ENCODE measurements at regions not wholly inside any gene's neighbourhood (a gene's known extent, or its start where the extent isn't known, plus 50 kb on each side); places are given as distances from the start of the nearest gene placed in this dataset.
"Not testable (repeated sequence)": the region's sequence is repeated elsewhere in the genome, so short reads cannot be mapped to it uniquely, and the experiment has no call there.

- ATAC-seq (no peak), DNase-seq (no peak)
- intact Hi-C loops (cut with DNase I, micrococcal nuclease): no loop called here
Observed at GRCh38 chr1:172779491-172779890, 120.6 kb downstream of the FASLG start.

GRCh38 chr1:172781513-172782140 lies 122.7 kb downstream of the FASLG start:
- ATAC-seq: no peak
- intact Hi-C loops (cut with DNase I, micrococcal nuclease): no loop called here
- DNase-seq: no peak

GRCh38 chr1:172789840-172790239 lies 130.9 kb downstream of the FASLG start:
- no peak for ATAC-seq
- intact Hi-C loops (cut with DNase I, micrococcal nuclease): no loop called here
- DNase-seq: no peak

GRCh38 chr1:172790245-172790644 lies 131.3 kb downstream of the FASLG start:
- intact Hi-C loops (cut with DNase I, micrococcal nuclease): no loop called here
- DNase-seq (no peak), ATAC-seq (no peak)

- ATAC-seq (no peak), DNase-seq (no peak)
- intact Hi-C loops (cut with DNase I, micrococcal nuclease): no loop called here
Observed at GRCh38 chr1:172793823-172794222, 134.9 kb downstream of the FASLG start.

GRCh38 chr1:172795741-172796140 lies 136.8 kb downstream of the FASLG start:
- DNase-seq: no peak
- ATAC-seq: no peak
- intact Hi-C loops (cut with DNase I, micrococcal nuclease): no loop called here

GRCh38 chr1:172799804-172800203 lies 140.9 kb downstream of the FASLG start:
- ATAC-seq; DNase-seq; intact Hi-C loops (cut with DNase I, micrococcal nuclease): not testable (repeated sequence)

GRCh38 chr1:172801771-172802322 lies 142.9 kb downstream of the FASLG start:
- ATAC-seq: no peak
- no peak for DNase-seq
- intact Hi-C loops (cut with DNase I, micrococcal nuclease): no loop called here

- ATAC-seq (no peak), DNase-seq (no peak)
- intact Hi-C loops (cut with DNase I, micrococcal nuclease): no loop called here
Observed at GRCh38 chr1:172809750-172810149, 150.8 kb downstream of the FASLG start.

GRCh38 chr1:172810480-172811175 lies 151.7 kb downstream of the FASLG start:
- intact Hi-C loops (cut with DNase I, micrococcal nuclease): no loop called here
- DNase-seq (no peak), ATAC-seq (no peak)

GRCh38 chr1:172811694-172812093 lies 152.8 kb downstream of the FASLG start:
- ATAC-seq (no peak), DNase-seq (no peak)
- intact Hi-C loops (cut with DNase I, micrococcal nuclease): no loop called here

- DNase-seq: no peak
- intact Hi-C loops (cut with DNase I, micrococcal nuclease): no loop called here
- no peak for ATAC-seq
Observed at GRCh38 chr1:172812118-172812517, 153.2 kb downstream of the FASLG start.

GRCh38 chr1:172813330-172813729 lies 154.4 kb downstream of the FASLG start:
- intact Hi-C loops (cut with DNase I, micrococcal nuclease): no loop called here
- no peak for ATAC-seq

GRCh38 chr1:172814428-172814827 lies 155.5 kb downstream of the FASLG start:
- no peak for DNase-seq
- intact Hi-C loops (cut with DNase I, micrococcal nuclease): no loop called here
- no peak for ATAC-seq

More at GRCh38 chr1:172813330-172813729, 154.4 kb downstream of the FASLG start:
- no peak for DNase-seq

GRCh38 chr1:172815740-172816139 lies 156.8 kb downstream of the FASLG start:
- no peak for DNase-seq
- intact Hi-C loops (cut with DNase I, micrococcal nuclease): no loop called here
- ATAC-seq: no peak

GRCh38 chr1:172818841-172819527 lies 160.1 kb downstream of the FASLG start:
- DNase-seq (peak in 1 of 2 donors; percentile 22), ATAC-seq (peak; percentile 17)
- intact Hi-C loops (cut with DNase I, micrococcal nuclease): no loop called here

- intact Hi-C loops (cut with DNase I, micrococcal nuclease): no loop called here
- ATAC-seq (no peak), DNase-seq (no peak)
Observed at GRCh38 chr1:172820475-172821158, 161.7 kb downstream of the FASLG start.

- intact Hi-C loops (cut with DNase I, micrococcal nuclease): no loop called here
- no peak for DNase-seq
- no peak for ATAC-seq
Observed at GRCh38 chr1:172821609-172822274, 162.8 kb downstream of the FASLG start.

- intact Hi-C loops (cut with DNase I, micrococcal nuclease): no loop called here
- DNase-seq (no peak), ATAC-seq (no peak)
Observed at GRCh38 chr1:172822886-172823285, 164.0 kb downstream of the FASLG start.
